ENCODE measurements at regions not wholly inside any gene's neighbourhood (a gene's known extent, or its start where the extent isn't known, plus 50 kb on each side); places are given as distances from the start of the nearest gene placed in this dataset.
A peak's percentile ranks its signal among the peaks of the same experiment; 100 is the strongest.
"Not testable (repeated sequence)": the region's sequence is repeated elsewhere in the genome, so short reads cannot be mapped to it uniquely, and the experiment has no call there.

DNA sequence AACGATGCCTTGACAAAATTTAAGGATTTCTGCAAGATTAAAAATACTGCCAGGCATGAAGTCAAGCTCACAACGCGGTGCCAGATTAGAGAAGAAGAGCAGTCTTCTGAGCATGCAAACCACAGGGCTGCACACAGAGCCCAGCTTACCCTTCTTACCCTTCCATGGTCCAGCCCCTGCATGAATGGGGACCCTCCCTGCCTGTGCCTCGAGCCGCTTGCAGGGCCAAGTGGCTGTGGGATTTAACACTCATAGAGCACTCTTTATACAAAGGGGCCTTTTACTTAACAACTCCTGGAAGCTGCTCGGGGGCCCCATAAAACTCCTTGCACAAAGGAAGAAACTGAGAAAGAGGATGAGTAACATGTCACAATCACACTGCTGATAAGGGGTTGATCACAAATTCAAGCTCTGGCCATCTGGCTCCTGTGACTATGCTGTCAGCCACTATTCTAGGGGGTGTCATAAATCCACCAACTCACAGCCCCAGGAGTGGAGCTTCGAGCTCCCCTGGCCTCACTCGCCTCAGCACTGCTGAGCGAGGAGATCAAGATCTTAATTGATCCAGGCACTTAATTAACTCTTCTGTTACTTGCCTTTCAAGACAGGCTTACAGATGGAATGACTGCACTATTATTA, 514.8 kb downstream of the TNS3 start:
- intact Hi-C loops (cut with DNase I; ENCODE audit: low total_unique reads) = no loop called here
- no peaks in the 10 kb centered on the region for H3K27me3 ChIP-seq

DNA sequence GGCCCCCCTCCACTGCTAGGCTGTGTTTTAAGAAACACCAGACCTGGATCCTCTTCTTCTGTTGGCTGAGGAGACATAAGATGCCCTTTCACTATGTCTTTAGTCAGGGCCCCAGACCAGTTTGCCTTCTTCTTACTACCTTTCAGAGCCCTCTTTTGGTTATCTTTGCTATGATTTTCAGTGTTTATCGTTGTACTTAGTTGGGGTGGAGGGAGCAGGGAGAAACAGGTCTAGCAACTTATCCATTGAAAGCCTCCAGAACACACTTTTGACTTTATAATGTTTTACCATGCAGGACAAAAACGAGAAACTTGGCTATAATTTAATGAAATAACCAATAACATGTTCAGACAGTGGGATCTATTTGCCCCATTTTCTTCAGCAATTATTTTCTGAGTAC, 525.2 kb downstream of the TNS3 start:
- intact Hi-C loops (cut with DNase I; ENCODE audit: low total_unique reads) = no loop called here
- no peak for TF ChIP-seq POLR2A (IDR thresholded peaks at IDR 0.05)
- TF ChIP-seq, protein P1, sequence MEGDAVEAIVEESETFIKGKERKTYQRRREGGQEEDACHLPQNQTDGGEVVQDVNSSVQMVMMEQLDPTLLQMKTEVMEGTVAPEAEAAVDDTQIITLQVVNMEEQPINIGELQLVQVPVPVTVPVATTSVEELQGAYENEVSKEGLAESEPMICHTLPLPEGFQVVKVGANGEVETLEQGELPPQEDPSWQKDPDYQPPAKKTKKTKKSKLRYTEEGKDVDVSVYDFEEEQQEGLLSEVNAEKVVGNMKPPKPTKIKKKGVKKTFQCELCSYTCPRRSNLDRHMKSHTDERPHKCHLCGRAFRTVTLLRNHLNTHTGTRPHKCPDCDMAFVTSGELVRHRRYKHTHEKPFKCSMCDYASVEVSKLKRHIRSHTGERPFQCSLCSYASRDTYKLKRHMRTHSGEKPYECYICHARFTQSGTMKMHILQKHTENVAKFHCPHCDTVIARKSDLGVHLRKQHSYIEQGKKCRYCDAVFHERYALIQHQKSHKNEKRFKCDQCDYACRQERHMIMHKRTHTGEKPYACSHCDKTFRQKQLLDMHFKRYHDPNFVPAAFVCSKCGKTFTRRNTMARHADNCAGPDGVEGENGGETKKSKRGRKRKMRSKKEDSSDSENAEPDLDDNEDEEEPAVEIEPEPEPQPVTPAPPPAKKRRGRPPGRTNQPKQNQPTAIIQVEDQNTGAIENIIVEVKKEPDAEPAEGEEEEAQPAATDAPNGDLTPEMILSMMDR (IDR thresholded peaks at IDR 0.05) = no peak

More for the DNA sequence above, 514.8 kb downstream of the TNS3 start:
- Histone ChIP-seq H3K4me1 (no peaks in the 10 kb centered on the region), H3K27ac (no peak overlapping the region), H3K4me3 (no peak overlapping the region), H3K36me3 (no peaks in the 10 kb centered on the region), H3K9me3 (no peaks in the 10 kb centered on the region)
- DNase-seq = peak in 1 of 2 donors; percentile 42
- TF ChIP-seq, protein P1 (IDR thresholded peaks at IDR 0.05) = no peak
- TF ChIP-seq POLR2A (IDR thresholded peaks at IDR 0.05) = no peak

DNA sequence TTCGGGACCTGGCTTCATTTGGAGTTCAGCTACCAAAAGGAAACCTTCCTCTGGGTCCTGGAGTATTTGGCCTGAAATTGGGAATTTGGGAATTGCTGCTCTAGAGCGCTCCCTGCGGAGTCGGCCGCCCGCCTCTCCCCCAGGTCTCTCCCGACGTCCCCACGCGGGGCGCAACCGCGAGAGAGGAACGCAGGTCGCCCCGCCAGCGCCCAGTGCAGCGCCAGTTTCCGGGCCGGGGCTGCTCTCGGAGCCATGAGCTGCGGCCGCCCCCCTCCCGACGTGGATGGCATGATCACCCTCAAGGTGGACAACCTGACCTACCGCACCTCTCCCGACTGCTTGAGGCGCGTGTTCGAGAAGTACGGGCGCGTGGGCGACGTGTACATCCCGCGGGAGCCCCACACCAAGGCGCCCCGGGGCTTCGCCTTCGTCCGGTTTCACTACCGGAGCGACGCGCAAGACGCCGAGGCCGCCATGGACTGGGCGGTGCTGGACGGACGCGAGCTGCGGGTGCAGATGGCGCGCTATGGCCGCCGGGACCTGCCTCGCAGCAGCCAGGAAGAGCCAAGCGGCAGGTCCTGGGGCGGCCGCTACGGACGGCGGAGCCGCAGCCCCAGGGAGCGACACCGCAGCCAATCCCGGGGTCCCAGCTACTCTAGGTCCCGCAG, 529.2 kb downstream of the TNS3 start:
- H3K27me3 ChIP-seq; H3K9me3 ChIP-seq; H3K27ac ChIP-seq; intact Hi-C loops (cut with DNase I; ENCODE audit: low total_unique reads); DNase-seq; H3K36me3 ChIP-seq; H3K4me1 ChIP-seq: not testable (repeated sequence)
- H3K4me3 ChIP-seq = peak overlapping the region in 1 of 2 donors; percentile 5

More for the DNA sequence above, 525.2 kb downstream of the TNS3 start:
- no peaks in the 10 kb centered on the region for H3K36me3 ChIP-seq
- no peak for DNase-seq
- no peaks in the 10 kb centered on the region for H3K27me3 ChIP-seq
- no peaks in the 10 kb centered on the region for H3K9me3 ChIP-seq
- no peaks in the 10 kb centered on the region for H3K4me1 ChIP-seq
- no peak overlapping the region for H3K4me3 ChIP-seq
- no peak overlapping the region for H3K27ac ChIP-seq

DNA sequence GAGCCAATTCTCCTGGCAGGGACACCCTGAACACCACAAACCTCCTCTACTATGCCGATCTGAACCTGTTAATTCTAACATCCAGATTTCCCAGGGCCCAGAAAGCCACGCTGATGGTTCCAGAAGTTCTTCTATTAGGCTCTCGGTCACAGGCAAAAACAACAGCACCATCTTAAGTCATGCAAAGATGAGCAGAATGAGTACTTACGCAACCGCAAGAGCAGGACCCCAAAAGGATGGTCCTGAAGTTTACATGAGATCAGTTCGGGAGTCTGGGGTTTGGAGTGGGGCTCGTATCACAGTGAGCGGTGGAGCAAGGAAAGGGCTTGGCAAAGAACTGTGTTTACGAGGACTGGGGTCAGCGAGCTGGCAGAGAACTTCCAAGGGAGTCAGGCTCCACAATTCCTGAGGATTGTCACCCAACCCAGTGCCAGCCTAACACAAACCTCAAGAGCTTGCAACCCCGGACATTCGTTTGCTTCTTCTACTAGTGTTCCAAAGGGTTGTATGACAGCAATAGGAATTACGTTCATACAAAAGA, 532.6 kb downstream of the TNS3 start:
- H3K27ac ChIP-seq = no peak overlapping the region
- H3K36me3 ChIP-seq = no peaks in the 10 kb centered on the region
- DNase-seq = no peak
- intact Hi-C loops (cut with DNase I; ENCODE audit: low total_unique reads) = no loop called here
- no peak overlapping the region for H3K4me3 ChIP-seq
- no peaks in the 10 kb centered on the region for H3K27me3 ChIP-seq
- H3K4me1 ChIP-seq = peaks cover 12 to 15% of the 10 kb centered on the region in 2 donors
- no peaks in the 10 kb centered on the region for H3K9me3 ChIP-seq
- TF ChIP-seq, protein P1 (IDR thresholded peaks at IDR 0.05) = no peak
- TF ChIP-seq POLR2A (IDR thresholded peaks at IDR 0.05) = no peak

DNA sequence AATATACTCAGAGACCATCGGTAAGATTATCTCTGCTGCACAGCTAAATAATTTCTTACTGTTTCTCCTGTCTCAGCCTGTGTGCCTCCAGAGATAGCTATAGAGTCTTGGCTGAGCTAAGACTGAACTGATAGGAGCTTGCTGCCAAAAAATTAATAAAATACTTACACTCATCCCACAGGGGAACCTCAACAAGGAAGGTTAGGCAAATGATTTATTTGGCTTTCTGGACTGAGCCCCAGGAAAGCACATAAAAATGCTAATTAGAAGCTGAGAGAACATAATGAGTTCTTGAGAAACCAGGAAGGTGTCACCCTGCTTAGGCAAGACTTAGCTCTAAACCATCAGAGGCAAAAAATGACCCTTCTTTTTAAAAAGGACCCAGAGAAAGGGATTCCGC, 534.5 kb downstream of the TNS3 start:
- peak in 1 of 2 donors; percentile 65 for DNase-seq
- no peak overlapping the region for H3K27ac ChIP-seq
- H3K27me3 ChIP-seq = no peaks in the 10 kb centered on the region
- no peaks in the 10 kb centered on the region for H3K36me3 ChIP-seq
- H3K9me3 ChIP-seq = no peaks in the 10 kb centered on the region
- intact Hi-C loops (cut with DNase I; ENCODE audit: low total_unique reads) = no loop called here
- TF ChIP-seq, protein P1 (IDR thresholded peaks at IDR 0.05) = no peak
- TF ChIP-seq POLR2A (IDR thresholded peaks at IDR 0.05) = no peak
- H3K4me1 ChIP-seq = peaks cover 12 to 15% of the 10 kb centered on the region in 2 donors
- no peak overlapping the region for H3K4me3 ChIP-seq
